Calu3 (cell line): ENCODE measurements at regions not wholly inside any gene's neighbourhood (a gene's known extent, or its start where the extent isn't known, plus 50 kb on each side); places are given as distances from the start of the nearest gene placed in this dataset.

Source experiments
- BruUV-seq: library from RNA; stranded (reverse); fragments of 400-500 nt; replicated peaks from 2 replicates; lab custom pipeline; 2021; lab: Mats Ljungman, UMichigan
- CTCF ChIA-PET: fragments of 300-600 bp; sonication (Branson Sonifier 250); formaldehyde crosslinking; loops from one replicate; lab custom pipeline; 2022; ENCODE audit warnings: antibody characterized with exemption; lab: Charles Lee
- DNase-seq: peaks from one replicate; pipeline ENCODE4 v3.0.0; 2022
- H3K27ac Mint-ChIP-seq: one replicate; pipeline ENCODE4 v1.8.0; 2022; ENCODE audit warnings: mixed read lengths; ENCODE audit not compliant: unreplicated experiment
- H3K27me3 Mint-ChIP-seq: one replicate; pipeline ENCODE4 v1.8.0; 2022; ENCODE audit warnings: mixed read lengths; ENCODE audit not compliant: unreplicated experiment
- H3K36me3 Mint-ChIP-seq: one replicate; pipeline ENCODE4 v1.8.0; 2022; ENCODE audit warnings: mild to moderate bottlenecking, moderate library complexity, mixed read lengths; ENCODE audit not compliant: insufficient read depth, unreplicated experiment
- H3K4me1 Mint-ChIP-seq: one replicate; pipeline ENCODE4 v1.8.0; 2022; ENCODE audit warnings: mild to moderate bottlenecking, low read depth, mixed read lengths; ENCODE audit not compliant: unreplicated experiment
- H3K4me3 Mint-ChIP-seq: one replicate; pipeline ENCODE4 v1.8.0; 2022; ENCODE audit warnings: mild to moderate bottlenecking, low read depth, moderate library complexity, mixed read lengths; ENCODE audit not compliant: unreplicated experiment
- H3K9me3 Mint-ChIP-seq: one replicate; pipeline ENCODE4 v1.8.0; 2022; ENCODE audit warnings: low read depth, mixed read lengths; ENCODE audit not compliant: unreplicated experiment
- intact Hi-C: fragments of 100-400 bp; cut with micrococcal nuclease; formaldehyde crosslinking; loops from one replicate; pipeline ENCODE4 v1.10.0; 2022; ENCODE audit not compliant: unreplicated experiment
- TF ChIP-seq, protein P1 (sequence below): fragments of 200-600 bp; IDR thresholded peaks from one replicate; pipeline ENCODE4 v1.8.0; 2022; ENCODE audit warnings: antibody characterized with exemption; ENCODE audit not compliant: unreplicated experiment

DNA sequence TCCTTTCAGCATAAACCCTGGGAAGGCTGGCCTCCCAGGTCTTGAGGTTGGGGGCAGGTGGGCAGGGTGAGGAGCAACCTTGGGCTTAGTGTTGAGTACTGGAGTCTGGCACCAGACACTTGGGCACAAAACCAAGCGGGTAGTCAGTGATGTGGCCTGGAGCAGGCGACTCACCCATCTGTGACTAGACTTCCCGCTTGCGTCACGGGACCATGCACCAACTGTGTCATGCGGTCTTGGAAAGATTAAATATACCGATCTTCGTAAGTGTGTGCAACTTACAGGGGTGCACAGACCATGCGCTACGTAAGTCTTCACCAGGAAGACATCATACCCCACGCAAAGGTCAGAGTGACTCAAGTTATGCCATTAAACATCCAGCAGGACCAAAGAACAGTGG, 304.4 kb upstream of the IRX4 start:
- no TSS peak for BruUV-seq
- no peak overlapping the region for H3K27ac Mint-ChIP-seq
- H3K9me3 Mint-ChIP-seq = peaks cover 5% of the 10 kb centered on the region
- H3K27me3 Mint-ChIP-seq = no peaks in the 10 kb centered on the region
- H3K4me3 Mint-ChIP-seq = no peak overlapping the region
- intact Hi-C loops = no loop called here
- CTCF ChIA-PET = no interaction called here
- no peaks in the 10 kb centered on the region for H3K36me3 Mint-ChIP-seq
- DNase-seq = no peak
- TF ChIP-seq, protein P1, sequence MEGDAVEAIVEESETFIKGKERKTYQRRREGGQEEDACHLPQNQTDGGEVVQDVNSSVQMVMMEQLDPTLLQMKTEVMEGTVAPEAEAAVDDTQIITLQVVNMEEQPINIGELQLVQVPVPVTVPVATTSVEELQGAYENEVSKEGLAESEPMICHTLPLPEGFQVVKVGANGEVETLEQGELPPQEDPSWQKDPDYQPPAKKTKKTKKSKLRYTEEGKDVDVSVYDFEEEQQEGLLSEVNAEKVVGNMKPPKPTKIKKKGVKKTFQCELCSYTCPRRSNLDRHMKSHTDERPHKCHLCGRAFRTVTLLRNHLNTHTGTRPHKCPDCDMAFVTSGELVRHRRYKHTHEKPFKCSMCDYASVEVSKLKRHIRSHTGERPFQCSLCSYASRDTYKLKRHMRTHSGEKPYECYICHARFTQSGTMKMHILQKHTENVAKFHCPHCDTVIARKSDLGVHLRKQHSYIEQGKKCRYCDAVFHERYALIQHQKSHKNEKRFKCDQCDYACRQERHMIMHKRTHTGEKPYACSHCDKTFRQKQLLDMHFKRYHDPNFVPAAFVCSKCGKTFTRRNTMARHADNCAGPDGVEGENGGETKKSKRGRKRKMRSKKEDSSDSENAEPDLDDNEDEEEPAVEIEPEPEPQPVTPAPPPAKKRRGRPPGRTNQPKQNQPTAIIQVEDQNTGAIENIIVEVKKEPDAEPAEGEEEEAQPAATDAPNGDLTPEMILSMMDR = no peak
- no peaks in the 10 kb centered on the region for H3K4me1 Mint-ChIP-seq

DNA sequence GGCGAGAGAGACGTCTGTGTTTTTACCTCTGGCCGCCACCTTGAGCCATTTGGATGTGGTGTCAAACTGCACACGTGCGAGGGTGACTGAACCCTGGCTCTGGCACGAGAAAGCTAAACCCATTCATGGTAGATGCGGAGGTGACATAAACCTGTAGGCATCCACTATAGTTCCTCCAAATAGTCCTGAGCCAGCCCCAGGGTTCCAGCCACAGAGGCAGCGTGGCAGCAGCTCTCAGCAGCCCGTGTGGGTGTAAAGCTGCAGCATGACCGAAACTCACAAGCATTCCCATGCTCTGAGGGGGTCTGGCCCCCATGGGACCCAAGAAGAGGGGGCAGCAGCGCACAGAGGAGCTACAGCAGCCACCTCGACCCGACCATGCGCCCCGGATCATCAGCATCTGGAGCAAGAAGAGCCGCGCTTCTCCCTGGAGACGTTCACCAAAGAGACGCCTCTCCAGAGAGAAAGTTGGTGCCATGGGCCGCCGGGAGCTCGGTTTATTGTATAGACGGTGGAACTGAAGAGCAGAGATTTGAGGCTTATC, 303.8 kb upstream of the IRX4 start:
- H3K27ac Mint-ChIP-seq = no peak overlapping the region
- intact Hi-C loops = no loop called here
- H3K36me3 Mint-ChIP-seq = no peaks in the 10 kb centered on the region
- no peaks in the 10 kb centered on the region for H3K27me3 Mint-ChIP-seq
- DNase-seq = no peak
- CTCF ChIA-PET = no interaction called here
- no peak overlapping the region for H3K4me3 Mint-ChIP-seq
- BruUV-seq = no TSS peak
- H3K9me3 Mint-ChIP-seq = peaks cover 5% of the 10 kb centered on the region
- TF ChIP-seq, protein P1 = no peak
- H3K4me1 Mint-ChIP-seq = no peaks in the 10 kb centered on the region

DNA sequence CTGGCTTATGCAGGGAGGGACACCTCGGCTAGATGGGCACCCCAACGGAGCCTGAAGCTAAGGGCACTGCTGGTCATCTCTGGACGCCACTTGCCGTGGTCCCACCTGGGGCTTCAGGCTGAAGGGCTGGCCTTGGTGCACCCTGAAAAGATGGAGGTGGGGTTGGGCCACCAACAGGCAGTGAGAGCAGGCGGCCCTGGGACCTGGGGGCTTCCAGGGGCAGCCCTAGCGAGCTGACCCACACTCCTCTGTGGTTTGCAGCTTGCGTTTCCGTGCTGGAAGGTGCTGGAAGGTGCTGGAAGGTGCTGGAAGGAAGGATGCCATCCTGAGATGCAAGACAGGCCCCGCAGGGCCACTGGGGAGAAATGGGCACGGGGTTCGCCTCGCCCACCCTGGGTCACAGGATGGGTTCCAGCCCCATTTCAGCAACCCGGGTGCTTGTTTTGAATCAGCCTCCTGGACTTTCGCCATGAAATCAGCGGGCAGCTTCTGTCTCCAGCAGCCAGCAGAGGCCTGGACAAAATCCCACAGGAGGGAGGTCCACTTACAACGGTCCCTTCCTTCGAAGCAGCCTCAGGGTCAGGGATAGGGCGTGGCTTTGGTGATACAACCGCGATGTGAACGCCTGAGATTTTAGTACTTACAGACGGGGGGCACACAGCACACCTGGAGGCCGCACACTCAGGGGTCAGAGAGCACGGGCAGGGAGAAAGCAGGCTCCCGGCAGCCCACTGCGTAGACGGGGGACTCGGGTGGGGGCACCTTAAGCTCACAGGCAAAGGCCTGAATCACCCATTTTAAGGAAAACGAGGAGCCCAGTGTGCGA, 303.1 kb upstream of the IRX4 start:
- H3K27me3 Mint-ChIP-seq = no peaks in the 10 kb centered on the region
- no peak for DNase-seq
- CTCF ChIA-PET = no interaction called here

DNA sequence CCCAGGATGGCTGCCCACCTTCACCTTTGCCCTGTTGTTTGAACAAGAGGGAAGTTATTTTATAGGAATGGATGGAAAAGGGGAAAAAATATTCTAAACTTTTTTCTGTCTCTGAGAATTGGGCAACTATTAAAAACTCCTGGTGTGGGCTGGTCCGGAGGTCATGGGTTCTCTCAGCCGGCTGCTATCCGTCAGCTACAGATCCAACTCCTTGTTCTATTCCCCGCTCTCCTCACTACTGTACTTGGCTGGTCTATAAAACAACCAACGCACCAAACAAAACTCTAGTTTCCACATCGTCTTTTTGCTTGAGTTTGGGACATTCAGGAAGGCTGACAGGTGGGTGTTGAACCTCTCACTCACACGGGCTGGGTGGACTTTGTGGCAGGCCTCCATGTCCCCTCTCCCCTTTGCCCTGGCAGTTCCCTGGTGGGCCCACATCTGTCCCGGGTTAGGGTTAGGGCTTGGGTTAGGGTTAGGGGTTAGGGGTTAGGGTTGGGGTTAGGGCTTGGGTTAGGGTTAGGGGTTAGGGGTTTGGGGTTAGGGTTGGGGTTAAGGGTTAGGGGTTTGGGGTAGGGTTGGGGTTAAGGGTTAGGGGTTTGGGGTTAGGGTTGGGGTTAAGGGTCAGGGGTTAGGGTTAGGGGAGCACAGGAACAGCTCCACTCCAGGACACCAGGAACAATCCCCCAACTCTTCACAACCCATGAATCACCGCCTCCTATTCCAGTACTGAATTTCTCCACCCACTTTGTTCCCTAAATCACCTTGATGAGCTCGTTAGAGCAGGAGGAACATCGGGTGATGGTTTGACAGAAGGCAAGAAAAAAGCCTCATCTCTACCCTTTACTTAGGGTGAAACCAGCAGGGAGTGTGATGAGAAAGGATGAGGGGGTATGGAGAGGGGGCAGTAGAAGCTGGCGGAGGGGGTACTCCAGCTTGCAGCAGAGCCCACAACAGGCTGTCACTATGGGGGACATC, 302.1 kb upstream of the IRX4 start:
- BruUV-seq = no TSS peak
- Mint-ChIP-seq H3K4me1 (no peaks in the 10 kb centered on the region), H3K27me3 (no peaks in the 10 kb centered on the region), H3K27ac (no peak overlapping the region), H3K4me3 (no peak overlapping the region), H3K9me3 (peaks cover 5% of the 10 kb centered on the region), H3K36me3 (no peaks in the 10 kb centered on the region)
- TF ChIP-seq, protein P1 = no peak
- intact Hi-C loops = no loop called here
- CTCF ChIA-PET = no interaction called here
- DNase-seq = no peak

More for the DNA sequence above, 303.1 kb upstream of the IRX4 start:
- no peak overlapping the region for H3K27ac Mint-ChIP-seq
- peaks cover 5% of the 10 kb centered on the region for H3K9me3 Mint-ChIP-seq
- intact Hi-C loops = no loop called here
- H3K36me3 Mint-ChIP-seq = no peaks in the 10 kb centered on the region
- no TSS peak for BruUV-seq
- TF ChIP-seq, protein P1 = no peak
- H3K4me3 Mint-ChIP-seq = no peak overlapping the region
- no peaks in the 10 kb centered on the region for H3K4me1 Mint-ChIP-seq
